ENCODE measurements at regions not wholly inside any gene's neighbourhood (a gene's known extent, or its start where the extent isn't known, plus 50 kb on each side); places are given as distances from the start of the nearest gene placed in this dataset.

- no peak overlapping the region for H3K4me3 ChIP-seq (replicated peaks in 1 of 3; ENCODE audit: low read depth in 2 of 3, low read length in 3 of 3)
- H3K27me3 ChIP-seq (ENCODE audit: control insufficient read depth in 2 of 2, insufficient read depth in 2 of 2, low read length in 2 of 2) = no peaks in the 10 kb centered on the region
- H4K20me1 ChIP-seq (ENCODE audit: insufficient read depth, low read length) = no peaks in the 10 kb centered on the region
- H3K36me3 ChIP-seq (replicated peaks in 1 of 2; ENCODE audit: control insufficient read depth in 1 of 2, insufficient read depth in 2 of 2, low read length in 2 of 2) = no peaks in the 10 kb centered on the region
- no peak overlapping the region for H2AFZ ChIP-seq (ENCODE audit: insufficient read depth, low read depth, low read length, poor library complexity, severe bottlenecking)
- H3K27ac Mint-ChIP-seq = no peak overlapping the region
- H3K27ac ChIP-seq (ENCODE audit: low read depth in 1 of 2, low read length in 2 of 2) = no peak overlapping the region
- no peak overlapping the region for H3K4me2 ChIP-seq (replicated peaks; ENCODE audit: extremely low read depth, low read length, poor library complexity, severe bottlenecking)
- peaks cover 2 to 10% (median 6%) of the 10 kb centered on the region in 7 donors for H3K9me3 Mint-ChIP-seq
- no peak overlapping the region for H3K4me3 Mint-ChIP-seq
- no peak for DNase-seq
- H3K79me2 ChIP-seq (ENCODE audit: insufficient read depth, low read length) = no peaks in the 10 kb centered on the region
- H3K4me1 Mint-ChIP-seq = no peaks in the 10 kb centered on the region
- intact Hi-C loops (cut with micrococcal nuclease) = no loop called here
- no peaks in the 10 kb centered on the region for H3K4me1 ChIP-seq (ENCODE audit: control insufficient read depth in 1 of 2, insufficient read depth in 2 of 2, low read length in 2 of 2)
- H3K9me3 ChIP-seq (replicated peaks in 1 of 2; ENCODE audit: control insufficient read depth in 1 of 2, insufficient read depth in 1 of 2, low read length in 2 of 2) = peaks cover 0 to 4% of the 10 kb centered on the region in 2 donors
- peaks cover 1 to 5% (median 5%) of the 10 kb centered on the region in 3 donors for H3K27me3 Mint-ChIP-seq (ENCODE audit: low read depth in 3 of 3)
- H3K9ac ChIP-seq (ENCODE audit: insufficient read depth, low read length, poor library complexity, severe bottlenecking) = no peak overlapping the region
- TF ChIP-seq CTCF (IDR thresholded peaks at IDR 0.05) = no peak
- H3K36me3 Mint-ChIP-seq = peaks cover 0 to 2% of the 10 kb centered on the region in 2 donors
- WGBS (ENCODE audit: insufficient coverage) = 90% methylated on average over 5 of the region's 7 CpGs
Measured at GRCh38 chr2:172162225-172162733, 59.6 kb upstream of the DLX2 start.

- H3K27me3 ChIP-seq (ENCODE audit: control insufficient read depth in 2 of 2, insufficient read depth in 2 of 2, low read length in 2 of 2) = no peaks in the 10 kb centered on the region
- peaks cover 0 to 4% of the 10 kb centered on the region in 2 donors for H3K9me3 ChIP-seq (replicated peaks in 1 of 2; ENCODE audit: control insufficient read depth in 1 of 2, insufficient read depth in 1 of 2, low read length in 2 of 2)
- no peak overlapping the region for H3K27ac Mint-ChIP-seq
- DNase-seq = no peak
- no peaks in the 10 kb centered on the region for H3K4me1 ChIP-seq (ENCODE audit: control insufficient read depth in 1 of 2, insufficient read depth in 2 of 2, low read length in 2 of 2)
- WGBS (ENCODE audit: insufficient coverage) = 98% methylated on average over 8 of the region's 9 CpGs
- no peak for TF ChIP-seq CTCF (IDR thresholded peaks at IDR 0.05)
- no peaks in the 10 kb centered on the region for H3K36me3 ChIP-seq (replicated peaks in 1 of 2; ENCODE audit: control insufficient read depth in 1 of 2, insufficient read depth in 2 of 2, low read length in 2 of 2)
- peaks cover 1 to 5% (median 5%) of the 10 kb centered on the region in 3 donors for H3K27me3 Mint-ChIP-seq (ENCODE audit: low read depth in 3 of 3)
- no peak overlapping the region for H3K9ac ChIP-seq (ENCODE audit: insufficient read depth, low read length, poor library complexity, severe bottlenecking)
- H3K9me3 Mint-ChIP-seq = peaks cover 2 to 10% (median 6%) of the 10 kb centered on the region in 7 donors
- H3K4me2 ChIP-seq (replicated peaks; ENCODE audit: extremely low read depth, low read length, poor library complexity, severe bottlenecking) = no peak overlapping the region
- peaks cover 0 to 2% of the 10 kb centered on the region in 2 donors for H3K36me3 Mint-ChIP-seq
- H3K4me3 ChIP-seq (replicated peaks in 1 of 3; ENCODE audit: low read depth in 2 of 3, low read length in 3 of 3) = no peak overlapping the region
- no peak overlapping the region for H2AFZ ChIP-seq (ENCODE audit: insufficient read depth, low read depth, low read length, poor library complexity, severe bottlenecking)
- intact Hi-C loops (cut with micrococcal nuclease) = no loop called here
- H3K27ac ChIP-seq (ENCODE audit: low read depth in 1 of 2, low read length in 2 of 2) = no peak overlapping the region
- H3K79me2 ChIP-seq (ENCODE audit: insufficient read depth, low read length) = no peaks in the 10 kb centered on the region
- H4K20me1 ChIP-seq (ENCODE audit: insufficient read depth, low read length) = no peaks in the 10 kb centered on the region
- peaks cover under 1% of the 10 kb centered on the region for H3K4me1 Mint-ChIP-seq
- no peak overlapping the region for H3K4me3 Mint-ChIP-seq
Measured at GRCh38 chr2:172162739-172163336, 60.1 kb upstream of the DLX2 start.
